ENCODE measurements at regions not wholly inside any gene's neighbourhood (a gene's known extent, or its start where the extent isn't known, plus 50 kb on each side); places are given as distances from the start of the nearest gene placed in this dataset.

GRCh38 chr11:126129727-126130671, 67.3 kb upstream of the CDON start:
- DNase-seq (ENCODE audit: low spot score), result no peak

GRCh38 chr11:126127898-126128297, 65.2 kb upstream of the CDON start:
- DNase-seq (ENCODE audit: low spot score), result no peak

GRCh38 chr11:126127284-126127845, 64.7 kb upstream of the CDON start:
- no peak for DNase-seq (ENCODE audit: low spot score)

GRCh38 chr11:126124231-126124661, 61.6 kb upstream of the CDON start:
- no peak for DNase-seq (ENCODE audit: low spot score)

- DNase-seq (ENCODE audit: low spot score), result no peak
Observed at GRCh38 chr11:126123686-126124085, 61.0 kb upstream of the CDON start.

- DNase-seq (ENCODE audit: low spot score), result no peak
Observed at GRCh38 chr11:126122863-126123262, 60.2 kb upstream of the CDON start.

GRCh38 chr11:126121296-126121695, 58.6 kb upstream of the CDON start:
- no peak for DNase-seq (ENCODE audit: low spot score)

- no peak for DNase-seq (ENCODE audit: low spot score)
Observed at GRCh38 chr11:126118806-126119205, 56.1 kb upstream of the CDON start.

GRCh38 chr11:126115816-126116331, 53.2 kb upstream of the CDON start:
- peak; percentile 85 for DNase-seq (ENCODE audit: low spot score)

GRCh38 chr11:126115127-126115495, 52.4 kb upstream of the CDON start:
- DNase-seq (ENCODE audit: low spot score), result no peak

GRCh38 chr11:126114486-126115126, 51.9 kb upstream of the CDON start:
- DNase-seq (ENCODE audit: low spot score), result no peak

- no peak for DNase-seq (ENCODE audit: low spot score)
Observed at GRCh38 chr11:126113963-126114362, 51.3 kb upstream of the CDON start.

GRCh38 chr11:126113515-126113957, 50.9 kb upstream of the CDON start:
- DNase-seq (ENCODE audit: low spot score), result peak; percentile 94

- no peak for DNase-seq (ENCODE audit: low spot score)
Observed at GRCh38 chr11:126113012-126113411, 50.3 kb upstream of the CDON start.

GRCh38 chr11:126112547-126112946, 49.9 kb upstream of the CDON start:
- no peak for DNase-seq (ENCODE audit: low spot score)

Measured in mucosa of gallbladder (tissue), 1 donor.